HTERT RPE-1 (cell line): ENCODE measurements at regions not wholly inside any gene's neighbourhood (a gene's known extent, or its start where the extent isn't known, plus 50 kb on each side); places are given as distances from the start of the nearest gene placed in this dataset.

Experiments
- in situ Hi-C: fragments of 300-500 bp; cut with MboI; formaldehyde crosslinking; loops from 4 replicates; pipeline ENCODE4 v1.14.3; 2020; ENCODE audit warnings: low sequenced_read_pairs

DNA sequence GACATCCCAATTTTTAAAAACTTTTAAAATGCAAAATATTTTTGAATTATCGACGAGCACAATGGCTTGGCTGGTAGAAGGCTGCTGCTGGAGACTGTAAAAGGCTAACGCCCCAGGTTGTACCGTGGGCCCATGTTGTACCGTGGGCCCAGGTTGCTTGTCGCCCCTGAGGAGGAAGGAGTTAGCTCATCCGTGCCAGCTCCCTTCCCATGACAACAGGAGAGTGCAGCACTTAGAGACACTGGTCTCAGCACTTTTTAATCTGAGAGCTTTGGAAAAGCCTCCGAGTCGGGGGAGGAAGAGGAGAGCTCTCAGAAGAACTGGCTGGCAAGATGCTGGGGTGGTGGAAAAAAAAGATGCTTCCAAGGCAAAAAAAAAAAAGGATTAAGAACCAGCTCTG is 50.3 kb upstream of the CACNA1A start:
- in situ Hi-C loops, result no loop called here
